Stimulated activated memory B cell treated with anti-CD40 and anti-IgM and Interleukin-4, amounts not matched to agents 10 μg/mL and 1 μg/mL and 100 μg/mL, for 72 hours (primary cell): ENCODE measurements at regions not wholly inside any gene's neighbourhood (a gene's known extent, or its start where the extent isn't known, plus 50 kb on each side); places are given as distances from the start of the nearest gene placed in this dataset.

Experiments
- ATAC-seq: fragments of 150-1000 bp; cut with Tn5 transposase; 2 replicates; pipeline ENCODE4 v1.10.0; 2021
- H3K27ac Mint-ChIP-seq: one replicate; pipeline ENCODE4 v1.8.0; 2022; ENCODE audit warnings: mild to moderate bottlenecking, mixed read lengths
- H3K27me3 Mint-ChIP-seq: one replicate; pipeline ENCODE4 v1.8.0; 2022; ENCODE audit warnings: mixed read lengths
- H3K36me3 Mint-ChIP-seq: one replicate; pipeline ENCODE4 v1.8.0; 2022; ENCODE audit warnings: mixed read lengths
- H3K4me1 Mint-ChIP-seq: one replicate; pipeline ENCODE4 v1.8.0; 2022; ENCODE audit warnings: mixed read lengths
- H3K4me3 Mint-ChIP-seq: one replicate; pipeline ENCODE4 v1.8.0; 2022; ENCODE audit warnings: mild to moderate bottlenecking, moderate library complexity, mixed read lengths
- H3K9me3 Mint-ChIP-seq: one replicate; pipeline ENCODE4 v1.8.0; 2022; ENCODE audit warnings: mixed read lengths

GRCh38 chr5:135211083-135211790 lies 177.2 kb upstream of the PITX1 start:
- H3K4me1 Mint-ChIP-seq: no peaks in the 10 kb centered on the region

GRCh38 chr5:135210286-135211055 lies 176.4 kb upstream of the PITX1 start:
- H3K9me3 Mint-ChIP-seq: no peaks in the 10 kb centered on the region
- no peaks in the 10 kb centered on the region for H3K4me1 Mint-ChIP-seq
- no peak for ATAC-seq
- no peaks in the 10 kb centered on the region for H3K36me3 Mint-ChIP-seq
- H3K27ac Mint-ChIP-seq: no peak overlapping the region
- H3K4me3 Mint-ChIP-seq: no peak overlapping the region
- H3K27me3 Mint-ChIP-seq: peaks cover 41% of the 10 kb centered on the region

More at GRCh38 chr5:135211083-135211790, 177.2 kb upstream of the PITX1 start:
- ATAC-seq: no peak
- Mint-ChIP-seq H3K27ac (no peak overlapping the region), H3K27me3 (peaks cover 48% of the 10 kb centered on the region), H3K4me3 (no peak overlapping the region), H3K9me3 (no peaks in the 10 kb centered on the region), H3K36me3 (no peaks in the 10 kb centered on the region)

GRCh38 chr5:135208903-135209721 lies 175.1 kb upstream of the PITX1 start:
- no peak overlapping the region for H3K27ac Mint-ChIP-seq

GRCh38 chr5:135208555-135208902 lies 174.5 kb upstream of the PITX1 start:
- Mint-ChIP-seq H3K27ac (no peak overlapping the region), H3K27me3 (peaks cover 48% of the 10 kb centered on the region), H3K4me3 (no peak overlapping the region), H3K9me3 (peaks cover 6% of the 10 kb centered on the region), H3K36me3 (peaks cover 6% of the 10 kb centered on the region), H3K4me1 (no peaks in the 10 kb centered on the region)
- ATAC-seq: no peak

More at GRCh38 chr5:135208903-135209721, 175.1 kb upstream of the PITX1 start:
- Mint-ChIP-seq H3K4me1 (no peaks in the 10 kb centered on the region), H3K4me3 (no peak overlapping the region), H3K9me3 (peaks cover under 1% of the 10 kb centered on the region), H3K27me3 (peaks cover 42% of the 10 kb centered on the region), H3K36me3 (peaks cover under 1% of the 10 kb centered on the region)
- ATAC-seq: no peak

- no peak for ATAC-seq
- no peak overlapping the region for H3K27ac Mint-ChIP-seq
- H3K4me1 Mint-ChIP-seq: no peaks in the 10 kb centered on the region
- peaks cover 54% of the 10 kb centered on the region for H3K27me3 Mint-ChIP-seq
- peaks cover 8% of the 10 kb centered on the region for H3K9me3 Mint-ChIP-seq
- H3K4me3 Mint-ChIP-seq: no peak overlapping the region
- peaks cover 6% of the 10 kb centered on the region for H3K36me3 Mint-ChIP-seq
Observed at GRCh38 chr5:135207866-135208265, 173.8 kb upstream of the PITX1 start.

GRCh38 chr5:135206862-135207261 lies 172.8 kb upstream of the PITX1 start:
- Mint-ChIP-seq H3K27ac (no peak overlapping the region), H3K4me1 (no peaks in the 10 kb centered on the region), H3K36me3 (peaks cover 6% of the 10 kb centered on the region), H3K27me3 (peaks cover 64% of the 10 kb centered on the region), H3K4me3 (no peak overlapping the region), H3K9me3 (peaks cover 17% of the 10 kb centered on the region)
- no peak for ATAC-seq

GRCh38 chr5:135205632-135206349 lies 171.8 kb upstream of the PITX1 start:
- peaks cover 66% of the 10 kb centered on the region for H3K27me3 Mint-ChIP-seq

GRCh38 chr5:135204151-135204600 lies 170.1 kb upstream of the PITX1 start:
- peaks cover 17% of the 10 kb centered on the region for H3K9me3 Mint-ChIP-seq
- ATAC-seq: no peak
- peaks cover 63% of the 10 kb centered on the region for H3K27me3 Mint-ChIP-seq
- H3K36me3 Mint-ChIP-seq: peaks cover 6% of the 10 kb centered on the region
- H3K4me3 Mint-ChIP-seq: no peak overlapping the region
- H3K4me1 Mint-ChIP-seq: no peaks in the 10 kb centered on the region
- no peak overlapping the region for H3K27ac Mint-ChIP-seq

More at GRCh38 chr5:135205632-135206349, 171.8 kb upstream of the PITX1 start:
- ATAC-seq: no peak
- H3K27ac Mint-ChIP-seq: no peak overlapping the region
- H3K4me3 Mint-ChIP-seq: no peak overlapping the region
- no peaks in the 10 kb centered on the region for H3K4me1 Mint-ChIP-seq
- peaks cover 17% of the 10 kb centered on the region for H3K9me3 Mint-ChIP-seq
- H3K36me3 Mint-ChIP-seq: peaks cover 6% of the 10 kb centered on the region

GRCh38 chr5:135203593-135204036 lies 169.6 kb upstream of the PITX1 start:
- Mint-ChIP-seq H3K4me3 (no peak overlapping the region), H3K36me3 (peaks cover 6% of the 10 kb centered on the region), H3K4me1 (no peaks in the 10 kb centered on the region), H3K9me3 (peaks cover 19% of the 10 kb centered on the region), H3K27me3 (peaks cover 57% of the 10 kb centered on the region), H3K27ac (no peak overlapping the region)
- no peak for ATAC-seq

- no peak for ATAC-seq
- peaks cover 51% of the 10 kb centered on the region for H3K27me3 Mint-ChIP-seq
Observed at GRCh38 chr5:135203019-135203418, 169.0 kb upstream of the PITX1 start.

GRCh38 chr5:135199919-135200318 lies 165.9 kb upstream of the PITX1 start:
- ATAC-seq: no peak
- Mint-ChIP-seq H3K9me3 (peaks cover 35% of the 10 kb centered on the region), H3K4me1 (no peaks in the 10 kb centered on the region), H3K4me3 (no peak overlapping the region), H3K27me3 (peaks cover 40% of the 10 kb centered on the region), H3K36me3 (peaks cover 6% of the 10 kb centered on the region), H3K27ac (no peak overlapping the region)

More at GRCh38 chr5:135203019-135203418, 169.0 kb upstream of the PITX1 start:
- Mint-ChIP-seq H3K36me3 (peaks cover 6% of the 10 kb centered on the region), H3K4me3 (no peak overlapping the region), H3K4me1 (no peaks in the 10 kb centered on the region), H3K9me3 (peaks cover 21% of the 10 kb centered on the region), H3K27ac (no peak overlapping the region)

GRCh38 chr5:135196483-135196882 lies 162.5 kb upstream of the PITX1 start:
- Mint-ChIP-seq H3K4me1 (peaks cover 2% of the 10 kb centered on the region), H3K27me3 (peaks cover 30% of the 10 kb centered on the region), H3K36me3 (no peaks in the 10 kb centered on the region), H3K27ac (no peak overlapping the region), H3K4me3 (no peak overlapping the region), H3K9me3 (peaks cover 17% of the 10 kb centered on the region)
- no peak for ATAC-seq

- peaks cover 17% of the 10 kb centered on the region for H3K9me3 Mint-ChIP-seq
- H3K36me3 Mint-ChIP-seq: no peaks in the 10 kb centered on the region
- H3K4me1 Mint-ChIP-seq: peaks cover 11% of the 10 kb centered on the region
- peaks cover 36% of the 10 kb centered on the region for H3K27me3 Mint-ChIP-seq
- no peak overlapping the region for H3K27ac Mint-ChIP-seq
- no peak for ATAC-seq
- no peak overlapping the region for H3K4me3 Mint-ChIP-seq
Observed at GRCh38 chr5:135195270-135195608, 161.2 kb upstream of the PITX1 start.

- Mint-ChIP-seq H3K4me1 (peaks cover 11% of the 10 kb centered on the region), H3K27ac (no peak overlapping the region), H3K4me3 (no peak overlapping the region), H3K36me3 (no peaks in the 10 kb centered on the region), H3K27me3 (peaks cover 36% of the 10 kb centered on the region), H3K9me3 (peaks cover 17% of the 10 kb centered on the region)
- no peak for ATAC-seq
Observed at GRCh38 chr5:135194573-135195269, 160.7 kb upstream of the PITX1 start.
